ENCODE measurements at regions not wholly inside any gene's neighbourhood (a gene's known extent, or its start where the extent isn't known, plus 50 kb on each side); places are given as distances from the start of the nearest gene placed in this dataset.

DNA sequence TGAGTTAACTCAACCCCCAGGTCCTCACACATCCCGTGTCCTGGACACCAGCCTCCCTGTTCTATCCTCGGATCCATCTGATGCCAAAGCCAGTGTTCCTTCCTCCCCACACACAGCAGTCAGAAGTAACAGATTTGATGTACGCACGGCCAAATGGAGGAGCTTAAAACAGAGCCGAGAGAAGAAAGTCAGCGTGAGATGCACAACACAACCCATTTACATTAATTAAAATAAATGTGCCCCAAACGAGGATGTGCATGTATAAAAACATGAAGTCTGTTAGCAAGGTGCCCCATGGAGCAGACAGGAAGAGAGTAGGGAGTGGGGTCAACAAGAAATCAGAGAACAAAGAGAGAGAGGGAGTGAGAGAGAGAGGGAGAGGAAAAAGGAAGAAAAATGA is 191.2 kb downstream of the HAUS1 start:
- DNase-seq (ENCODE audit: low spot score), result no peak
- Histone ChIP-seq H3K4me1 (ENCODE audit: control insufficient read depth in 4 of 4, insufficient read depth in 4 of 4, low read length in 3 of 4) (peaks cover 3 to 6% (median 5%) of the 10 kb centered on the region in 4 donors), H3K4me3 (ENCODE audit: low read depth in 1 of 3, low read length in 3 of 3) (no peak overlapping the region), H3K9ac (ENCODE audit: low read depth in 1 of 2, low read length in 2 of 2) (no peak overlapping the region), H3K9me3 (ENCODE audit: control insufficient read depth in 4 of 4, low read length in 3 of 4) (no peaks in the 10 kb centered on the region), H3K27ac (ENCODE audit: low read depth in 1 of 2, low read length in 2 of 2) (no peak overlapping the region), H3K36me3 (ENCODE audit: control insufficient read depth in 4 of 4, insufficient read depth in 3 of 4, low read depth in 1 of 4, low read length in 3 of 4) (no peaks in the 10 kb centered on the region), H3K27me3 (ENCODE audit: control insufficient read depth in 4 of 4, insufficient read depth in 4 of 4, low read length in 3 of 4) (no peaks in the 10 kb centered on the region)
- TF ChIP-seq, protein P1, sequence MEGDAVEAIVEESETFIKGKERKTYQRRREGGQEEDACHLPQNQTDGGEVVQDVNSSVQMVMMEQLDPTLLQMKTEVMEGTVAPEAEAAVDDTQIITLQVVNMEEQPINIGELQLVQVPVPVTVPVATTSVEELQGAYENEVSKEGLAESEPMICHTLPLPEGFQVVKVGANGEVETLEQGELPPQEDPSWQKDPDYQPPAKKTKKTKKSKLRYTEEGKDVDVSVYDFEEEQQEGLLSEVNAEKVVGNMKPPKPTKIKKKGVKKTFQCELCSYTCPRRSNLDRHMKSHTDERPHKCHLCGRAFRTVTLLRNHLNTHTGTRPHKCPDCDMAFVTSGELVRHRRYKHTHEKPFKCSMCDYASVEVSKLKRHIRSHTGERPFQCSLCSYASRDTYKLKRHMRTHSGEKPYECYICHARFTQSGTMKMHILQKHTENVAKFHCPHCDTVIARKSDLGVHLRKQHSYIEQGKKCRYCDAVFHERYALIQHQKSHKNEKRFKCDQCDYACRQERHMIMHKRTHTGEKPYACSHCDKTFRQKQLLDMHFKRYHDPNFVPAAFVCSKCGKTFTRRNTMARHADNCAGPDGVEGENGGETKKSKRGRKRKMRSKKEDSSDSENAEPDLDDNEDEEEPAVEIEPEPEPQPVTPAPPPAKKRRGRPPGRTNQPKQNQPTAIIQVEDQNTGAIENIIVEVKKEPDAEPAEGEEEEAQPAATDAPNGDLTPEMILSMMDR (IDR thresholded peaks at IDR 0.05; ENCODE audit: low read depth, low read length, missing input control), result no peak
- no peak for TF ChIP-seq SP1 (IDR thresholded peaks at IDR 0.05)
- TF ChIP-seq RXRA (IDR thresholded peaks at IDR 0.05), result no peak
- no peak for TF ChIP-seq ATF3 (IDR thresholded peaks at IDR 0.05)
- no peak for TF ChIP-seq HNF4A (conservative IDR thresholded peaks at IDR 0.05)
- no peak for TF ChIP-seq EGR1 (IDR thresholded peaks at IDR 0.05; ENCODE audit: low read depth in 2 of 2)
- TF ChIP-seq RAD21 (IDR thresholded peaks at IDR 0.05), result no peak
- no peak for TF ChIP-seq NR2F2 (IDR thresholded peaks at IDR 0.05)
- TF ChIP-seq GABPA (IDR thresholded peaks at IDR 0.05 in 1 of 2, conservative IDR thresholded peaks at IDR 0.05 in 1 of 2), result no peak
- TF ChIP-seq JUND (IDR thresholded peaks at IDR 0.05), result no peak
- WGBS, result 86% methylated on average over 7 of the region's 7 CpGs

DNA sequence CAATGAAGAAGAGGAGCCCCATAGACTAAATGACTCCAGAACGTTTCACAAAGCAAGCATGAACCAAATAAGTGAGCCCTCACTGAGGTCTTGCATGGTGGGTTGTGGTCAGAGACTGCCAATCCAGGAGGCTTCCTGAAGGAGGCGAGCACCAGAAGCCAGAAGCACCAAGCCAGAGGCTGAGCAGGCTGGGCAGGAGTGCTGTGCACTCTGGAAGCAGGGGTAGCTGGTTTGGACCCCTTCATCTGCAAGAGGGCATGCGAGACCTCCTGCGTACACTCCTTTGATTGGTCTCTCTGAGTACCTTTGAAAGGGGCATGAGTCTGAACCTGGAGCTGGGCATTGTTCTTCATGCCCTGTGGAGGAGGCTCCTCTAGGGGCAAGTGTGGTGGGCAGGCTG is 192.5 kb downstream of the HAUS1 start:
- Histone ChIP-seq H3K4me1 (ENCODE audit: control insufficient read depth in 4 of 4, insufficient read depth in 4 of 4, low read length in 3 of 4) (no peaks in the 10 kb centered on the region), H3K9ac (ENCODE audit: low read depth in 1 of 2, low read length in 2 of 2) (no peak overlapping the region), H3K9me3 (ENCODE audit: control insufficient read depth in 4 of 4, low read length in 3 of 4) (no peaks in the 10 kb centered on the region), H3K4me3 (ENCODE audit: low read depth in 1 of 3, low read length in 3 of 3) (no peak overlapping the region), H3K27ac (ENCODE audit: low read depth in 1 of 2, low read length in 2 of 2) (no peak overlapping the region), H3K36me3 (ENCODE audit: control insufficient read depth in 4 of 4, insufficient read depth in 3 of 4, low read depth in 1 of 4, low read length in 3 of 4) (no peaks in the 10 kb centered on the region), H3K27me3 (ENCODE audit: control insufficient read depth in 4 of 4, insufficient read depth in 4 of 4, low read length in 3 of 4) (no peaks in the 10 kb centered on the region)
- 91% methylated on average over 4 of the region's 4 CpGs for WGBS
- no peak for TF ChIP-seq ZBTB33 (IDR thresholded peaks at IDR 0.05)
- no peak for TF ChIP-seq RAD21 (IDR thresholded peaks at IDR 0.05)
- TF ChIP-seq MAX (IDR thresholded peaks at IDR 0.05), result no peak
- TF ChIP-seq HNF4A (conservative IDR thresholded peaks at IDR 0.05), result no peak
- TF ChIP-seq, protein P2, sequence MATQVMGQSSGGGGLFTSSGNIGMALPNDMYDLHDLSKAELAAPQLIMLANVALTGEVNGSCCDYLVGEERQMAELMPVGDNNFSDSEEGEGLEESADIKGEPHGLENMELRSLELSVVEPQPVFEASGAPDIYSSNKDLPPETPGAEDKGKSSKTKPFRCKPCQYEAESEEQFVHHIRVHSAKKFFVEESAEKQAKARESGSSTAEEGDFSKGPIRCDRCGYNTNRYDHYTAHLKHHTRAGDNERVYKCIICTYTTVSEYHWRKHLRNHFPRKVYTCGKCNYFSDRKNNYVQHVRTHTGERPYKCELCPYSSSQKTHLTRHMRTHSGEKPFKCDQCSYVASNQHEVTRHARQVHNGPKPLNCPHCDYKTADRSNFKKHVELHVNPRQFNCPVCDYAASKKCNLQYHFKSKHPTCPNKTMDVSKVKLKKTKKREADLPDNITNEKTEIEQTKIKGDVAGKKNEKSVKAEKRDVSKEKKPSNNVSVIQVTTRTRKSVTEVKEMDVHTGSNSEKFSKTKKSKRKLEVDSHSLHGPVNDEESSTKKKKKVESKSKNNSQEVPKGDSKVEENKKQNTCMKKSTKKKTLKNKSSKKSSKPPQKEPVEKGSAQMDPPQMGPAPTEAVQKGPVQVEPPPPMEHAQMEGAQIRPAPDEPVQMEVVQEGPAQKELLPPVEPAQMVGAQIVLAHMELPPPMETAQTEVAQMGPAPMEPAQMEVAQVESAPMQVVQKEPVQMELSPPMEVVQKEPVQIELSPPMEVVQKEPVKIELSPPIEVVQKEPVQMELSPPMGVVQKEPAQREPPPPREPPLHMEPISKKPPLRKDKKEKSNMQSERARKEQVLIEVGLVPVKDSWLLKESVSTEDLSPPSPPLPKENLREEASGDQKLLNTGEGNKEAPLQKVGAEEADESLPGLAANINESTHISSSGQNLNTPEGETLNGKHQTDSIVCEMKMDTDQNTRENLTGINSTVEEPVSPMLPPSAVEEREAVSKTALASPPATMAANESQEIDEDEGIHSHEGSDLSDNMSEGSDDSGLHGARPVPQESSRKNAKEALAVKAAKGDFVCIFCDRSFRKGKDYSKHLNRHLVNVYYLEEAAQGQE (IDR thresholded peaks at IDR 0.05), result no peak
- TF ChIP-seq EGR1 (IDR thresholded peaks at IDR 0.05; ENCODE audit: low read depth in 2 of 2), result no peak
- TF ChIP-seq SP1 (IDR thresholded peaks at IDR 0.05), result no peak
- DNase-seq (ENCODE audit: low spot score), result no peak

Data from liver (tissue), 8 donors.